Bronchial epithelial cell (primary cell): ENCODE measurements at regions not wholly inside any gene's neighbourhood (a gene's known extent, or its start where the extent isn't known, plus 50 kb on each side); places are given as distances from the start of the nearest gene placed in this dataset.

Source experiments
- DNase-seq: peaks from one replicate; pipeline ENCODE4 v3.0.0-alpha.2; 2010; ENCODE audit warnings: low read depth
- FAIRE-seq: peaks from 2 replicates; lab custom pipeline; 2011; peaks lifted over from hg19 to GRCh38; lab: Jason Lieb, UNC
- H3K27me3 ChIP-seq: 2 replicates; pipeline ENCODE4 v1.5.1; 2011; ENCODE audit warnings: low read length; ENCODE audit not compliant: control insufficient read depth, insufficient read depth
- H3K36me3 ChIP-seq: 2 replicates; pipeline ENCODE4 v1.5.1; 2011; ENCODE audit warnings: low read length; ENCODE audit not compliant: control insufficient read depth, insufficient read depth
- H3K4me3 ChIP-seq: 2 replicates; pipeline ENCODE4 v1.5.1; 2011; ENCODE audit warnings: mild to moderate bottlenecking, low read depth, low read length, control low read depth
- CTCF ChIP-seq: IDR thresholded peaks from 2 replicates; pipeline ENCODE4 v1.5.1; 2011; ENCODE audit warnings: mild to moderate bottlenecking, moderate library complexity, low read length, control low read depth, inconsistent platforms; ENCODE audit not compliant: insufficient read depth, severe bottlenecking

GRCh38 chr12:114895827-114896226, 211.9 kb upstream of the TBX3 start:
- Histone ChIP-seq H3K4me3 (no peak overlapping the region), H3K36me3 (no peaks in the 10 kb centered on the region), H3K27me3 (no peaks in the 10 kb centered on the region)
- DNase-seq (no peak), FAIRE-seq (no peak)
- no peak for TF ChIP-seq CTCF

GRCh38 chr12:114895081-114895480, 211.1 kb upstream of the TBX3 start:
- Histone ChIP-seq H3K27me3 (no peaks in the 10 kb centered on the region), H3K4me3 (no peak overlapping the region), H3K36me3 (no peaks in the 10 kb centered on the region)
- no peak for DNase-seq
- no peak for TF ChIP-seq CTCF
- no peak for FAIRE-seq

GRCh38 chr12:114894076-114894475, 210.1 kb upstream of the TBX3 start:
- no peaks in the 10 kb centered on the region for H3K27me3 ChIP-seq
- H3K4me3 ChIP-seq, result no peak overlapping the region
- FAIRE-seq (no peak), DNase-seq (no peak)
- no peaks in the 10 kb centered on the region for H3K36me3 ChIP-seq
- no peak for TF ChIP-seq CTCF

GRCh38 chr12:114888928-114889584, 205.1 kb upstream of the TBX3 start:
- no peak for TF ChIP-seq CTCF
- no peak for FAIRE-seq
- H3K36me3 ChIP-seq, result no peaks in the 10 kb centered on the region
- no peaks in the 10 kb centered on the region for H3K27me3 ChIP-seq
- no peak for DNase-seq
- H3K4me3 ChIP-seq, result no peak overlapping the region

GRCh38 chr12:114888448-114888847, 204.5 kb upstream of the TBX3 start:
- Histone ChIP-seq H3K36me3 (no peaks in the 10 kb centered on the region), H3K27me3 (no peaks in the 10 kb centered on the region), H3K4me3 (no peak overlapping the region)
- DNase-seq, result no peak
- TF ChIP-seq CTCF, result no peak
- no peak for FAIRE-seq

GRCh38 chr12:114885501-114885900, 201.5 kb upstream of the TBX3 start:
- no peak for FAIRE-seq

More at GRCh38 chr12:114885501-114885900, 201.5 kb upstream of the TBX3 start:
- TF ChIP-seq CTCF, result no peak
- Histone ChIP-seq H3K27me3 (no peaks in the 10 kb centered on the region), H3K4me3 (no peak overlapping the region), H3K36me3 (no peaks in the 10 kb centered on the region)
- no peak for DNase-seq
